Endothelial cell of umbilical vein (primary cell): ENCODE measurements at regions not wholly inside any gene's neighbourhood (a gene's known extent, or its start where the extent isn't known, plus 50 kb on each side); places are given as distances from the start of the nearest gene placed in this dataset.

Experiments used
- BruUV-seq: library from RNA; stranded (reverse); fragments of 400-500 nt; replicated peaks from 2 replicates; lab custom pipeline; 2021; lab: Mats Ljungman, UMichigan
- CTCF ChIA-PET: fragments of 300-600, 350-600 bp; sonication (Branson Sonifier 250); formaldehyde crosslinking; loops from one replicate; lab custom pipeline; 2021; ENCODE audit warnings: antibody characterized with exemption, inconsistent platforms; lab: Charles Lee
- POLR2A ChIA-PET: fragments of 300-600, 350-600 bp; sonication (Branson Sonifier 250); formaldehyde crosslinking; loops from one replicate; lab custom pipeline; 2021; ENCODE audit warnings: antibody characterized with exemption, inconsistent platforms; lab: Charles Lee
- DNase-seq: peaks from one replicate; pipeline ENCODE4 v3.0.0-alpha.2; 2011; ENCODE audit warnings: low read depth, low spot score
- FAIRE-seq: peaks from 2 replicates; lab custom pipeline; 2011; peaks lifted over from hg19 to GRCh38; lab: Jason Lieb, UNC
- H2AFZ ChIP-seq: 2 replicates; pipeline ENCODE4 v1.6.0; 2012; ENCODE audit warnings: low read depth, low read length, control low read depth, inconsistent platforms
- H3K27ac ChIP-seq: 2 replicates; pipeline ENCODE4 v1.5.1; 2011; ENCODE audit warnings: low read depth, mild to moderate bottlenecking, control low read depth, low read length, moderate library complexity; ENCODE audit not compliant: insufficient read depth
- H3K27me3 ChIP-seq, 2 experiments: 2 replicates each; pipeline versions ENCODE4 v1.6.0 to v1.6.1; 2011; ENCODE audit warnings: low read length in 2 of 2, mixed read lengths in 1 of 2; ENCODE audit not compliant: control insufficient read depth in 2 of 2, insufficient read depth in 2 of 2
- H3K36me3 ChIP-seq, 2 experiments: 2 replicates in 1 of 2; 3 replicates in 1 of 2; pipeline ENCODE4 v1.5.1; 2011; ENCODE audit warnings: low read length in 2 of 2, mild to moderate bottlenecking in 1 of 2, moderate library complexity in 1 of 2; ENCODE audit not compliant: control insufficient read depth in 2 of 2, insufficient read depth in 2 of 2; ENCODE audit errors: extremely low read depth in 1 of 2
- H3K4me1 ChIP-seq: 3 replicates; pipeline ENCODE4 v1.5.1; 2011; ENCODE audit warnings: mild to moderate bottlenecking, low read length; ENCODE audit not compliant: control insufficient read depth, insufficient read depth; ENCODE audit errors: extremely low read depth
- H3K4me2 ChIP-seq: 2 replicates; pipeline ENCODE4 v1.6.1; 2011; ENCODE audit warnings: low read length, control low read depth, mixed read lengths; ENCODE audit not compliant: insufficient read depth
- H3K4me3 ChIP-seq, 3 experiments: fragments of 200-600 bp in 1 of 3; sonication (generic), shearing (Covaris generic) in 1 of 3; replicated peaks in 1 of 3; 2 replicates each; pipeline ENCODE4 v1.5.1; 2011 to 2016; ENCODE audit warnings: control low read depth in 3 of 3, low read length in 3 of 3, mild to moderate bottlenecking in 2 of 3, inconsistent platforms in 1 of 3, low read depth in 1 of 3, moderate library complexity in 1 of 3; ENCODE audit not compliant: insufficient read depth in 1 of 3
- H3K79me2 ChIP-seq: 2 replicates; pipeline ENCODE4 v1.6.0; 2012; ENCODE audit warnings: low read length, inconsistent platforms; ENCODE audit not compliant: control insufficient read depth, insufficient read depth
- H3K9ac ChIP-seq: replicated peaks from 2 replicates; pipeline ENCODE3; 2011; ENCODE audit warnings: low read length, control low read depth; ENCODE audit not compliant: insufficient read depth; ENCODE audit errors: extremely low read depth
- H3K9me1 ChIP-seq: replicated peaks from 3 replicates; pipeline ENCODE4 v1.6.0; 2011; ENCODE audit warnings: mild to moderate bottlenecking, low read length; ENCODE audit not compliant: control insufficient read depth, insufficient read depth; ENCODE audit errors: extremely low read depth
- H3K9me3 ChIP-seq: replicated peaks from 2 replicates; pipeline ENCODE4 v1.5.1; 2012; ENCODE audit warnings: low read length, inconsistent platforms; ENCODE audit not compliant: control insufficient read depth, insufficient read depth
- H4K20me1 ChIP-seq: replicated peaks from 2 replicates; pipeline ENCODE3; 2011; ENCODE audit warnings: mild to moderate bottlenecking, low read length; ENCODE audit not compliant: control insufficient read depth, insufficient read depth; ENCODE audit errors: extremely low read depth
- EZH2 ChIP-seq: IDR thresholded peaks from 2 replicates; pipeline ENCODE4 v1.6.1; 2012; ENCODE audit warnings: borderline replicate concordance, low read depth, mild to moderate bottlenecking, moderate library complexity, low read length, inconsistent platforms; ENCODE audit not compliant: severe bottlenecking
- FOS ChIP-seq: IDR thresholded peaks from 2 replicates; pipeline ENCODE4 v1.6.1; 2011; ENCODE audit warnings: mild to moderate bottlenecking, low read length, moderate library complexity, borderline replicate concordance; ENCODE audit not compliant: insufficient read depth
- GATA2 ChIP-seq: IDR thresholded peaks from 2 replicates; pipeline ENCODE4 v1.7.0; 2011; ENCODE audit warnings: low read depth, mild to moderate bottlenecking, moderate library complexity, mixed read lengths, low read length; ENCODE audit not compliant: insufficient read length, insufficient read depth
- JUN ChIP-seq: IDR thresholded peaks from 2 replicates; pipeline ENCODE4 v1.6.1; 2011; ENCODE audit warnings: borderline replicate concordance, low read depth; ENCODE audit not compliant: insufficient read length, insufficient read depth
- MYC ChIP-seq: IDR thresholded peaks from one replicate; pipeline ENCODE4 v1.6.1; 2011; ENCODE audit warnings: mild to moderate bottlenecking, low read depth, low read length
- POLR2A ChIP-seq: IDR thresholded peaks from 2 replicates; pipeline ENCODE4 v1.6.1; 2012; ENCODE audit warnings: low read depth, mild to moderate bottlenecking, control low read depth, low read length
- POLR2AphosphoS5 ChIP-seq: IDR thresholded peaks from 2 replicates; pipeline ENCODE4 v1.6.1; 2012; ENCODE audit warnings: low read depth, mild to moderate bottlenecking, control low read depth, low read length, moderate library complexity; ENCODE audit not compliant: insufficient read depth
- dilution Hi-C: fragments of 300-500 bp; cut with MboI; formaldehyde crosslinking; loops from one replicate; pipeline ENCODE4 v1.15.0; 2019; ENCODE audit warnings: low sequenced_read_pairs; ENCODE audit not compliant: extremely low pct_ligation_motif_present
- intact Hi-C: fragments of 100-400 bp; cut with micrococcal nuclease; formaldehyde crosslinking; loops from one replicate; pipeline ENCODE4 v1.10.0; 2022
- TF ChIP-seq, protein P1 (sequence below), 2 donors: IDR thresholded peaks; 1 replicate in 1 of 2; 2 replicates in 1 of 2; pipeline ENCODE4 v1.5.1; 2011; ENCODE audit warnings: low read length in 2 of 2, mild to moderate bottlenecking in 2 of 2, moderate library complexity in 2 of 2, control low read depth in 1 of 2, inconsistent platforms in 1 of 2, low read depth in 1 of 2; ENCODE audit not compliant: insufficient read depth in 1 of 2; ENCODE audit errors: extremely low read depth in 1 of 2
- TF ChIP-seq, protein P2 (sequence below): IDR thresholded peaks from 2 replicates; pipeline ENCODE4 v1.6.1; 2011; ENCODE audit not compliant: insufficient read depth, insufficient read length

DNA sequence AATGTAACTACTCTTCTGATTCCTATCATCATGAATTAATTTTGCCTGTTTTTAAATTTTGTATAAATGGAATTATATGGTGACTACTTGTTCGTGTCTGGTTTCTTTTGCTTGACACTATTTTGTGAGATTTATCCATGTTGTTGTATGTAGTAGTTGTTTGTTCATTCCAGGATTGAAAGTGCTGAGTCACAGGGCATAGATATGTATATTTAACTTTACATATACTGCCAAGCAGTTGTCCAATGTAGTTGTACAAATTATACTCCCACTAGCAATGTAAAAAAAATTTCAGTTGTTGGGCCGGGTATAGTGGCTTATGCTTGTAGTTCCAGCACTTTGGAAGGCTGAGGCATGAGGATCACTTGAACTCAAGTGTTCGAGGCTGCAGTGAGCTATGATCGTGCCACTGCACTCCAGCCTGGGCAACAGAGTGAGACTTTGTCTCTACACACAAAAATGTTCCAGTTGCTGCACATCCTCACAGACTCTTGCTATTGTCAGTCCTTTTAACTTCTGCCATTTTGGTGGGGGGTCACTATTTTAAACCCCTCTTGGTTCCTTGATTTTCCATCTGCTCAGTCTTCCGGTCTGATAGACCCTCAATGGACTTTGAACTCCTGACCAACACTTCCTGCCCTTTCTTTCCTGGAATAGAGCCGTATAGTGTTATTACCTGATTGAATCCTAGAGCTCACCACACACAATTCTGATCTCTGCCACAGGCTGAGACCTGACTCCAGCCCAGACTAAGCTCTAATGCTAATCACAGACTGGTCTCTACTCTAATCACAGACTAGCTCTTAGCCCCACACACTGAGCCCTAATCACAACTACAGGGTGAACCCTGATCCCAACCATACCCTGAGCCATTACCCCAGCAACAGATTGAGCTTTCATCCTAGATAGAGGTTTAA lies 69.3 kb upstream of the MELK start:
- H3K9ac ChIP-seq = no peak overlapping the region
- H3K27ac ChIP-seq = no peak overlapping the region
- no peaks in the 10 kb centered on the region for H3K4me1 ChIP-seq
- intact Hi-C loops (no loop called here), dilution Hi-C loops (no loop called here)
- H3K27me3 ChIP-seq = peaks cover 3 to 13% of the 10 kb centered on the region in 2 experiments
- no TSS peak for BruUV-seq
- no peak overlapping the region for H2AFZ ChIP-seq
- no peak overlapping the region for H3K4me2 ChIP-seq
- ChIA-PET POLR2A (no interaction called here), CTCF (no interaction called here)
- DNase-seq = no peak
- no peaks in the 10 kb centered on the region for H3K9me1 ChIP-seq
- H3K79me2 ChIP-seq = no peaks in the 10 kb centered on the region
- no peak for FAIRE-seq
- no peaks in the 10 kb centered on the region for H3K36me3 ChIP-seq
- no peaks in the 10 kb centered on the region for H3K9me3 ChIP-seq
- no peak overlapping the region for H3K4me3 ChIP-seq
- TF ChIP-seq JUN = no peak
- no peak for TF ChIP-seq EZH2
- no peaks in the 10 kb centered on the region for H4K20me1 ChIP-seq

DNA sequence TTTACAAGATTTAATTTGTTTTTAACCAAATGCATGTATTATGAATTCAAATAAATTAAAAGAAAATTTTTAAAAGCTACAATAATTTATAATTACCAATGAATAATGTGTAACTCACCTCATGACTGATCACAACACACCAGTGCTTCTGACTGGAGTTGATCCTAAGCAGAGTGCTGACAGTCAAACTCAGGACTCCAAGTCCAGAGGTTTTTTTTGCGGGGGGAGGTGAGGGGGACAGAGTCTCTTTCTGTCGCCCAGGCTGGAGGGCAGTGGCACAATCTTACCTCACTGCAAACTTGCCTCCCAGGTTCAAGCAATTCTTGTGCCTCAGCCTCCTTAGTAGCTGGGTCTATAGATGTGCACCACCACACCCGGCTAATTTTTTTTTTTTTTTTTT lies 71.0 kb upstream of the MELK start:
- BruUV-seq = no TSS peak

More for the DNA sequence above, 71.0 kb upstream of the MELK start:
- H3K36me3 ChIP-seq = no peaks in the 10 kb centered on the region
- dilution Hi-C loops = no loop called here
- no peak overlapping the region for H3K4me3 ChIP-seq
- H3K9ac ChIP-seq = no peak overlapping the region
- peaks cover 0 to 10% of the 10 kb centered on the region in 2 experiments for H3K27me3 ChIP-seq
- intact Hi-C loops = no loop called here
- ChIA-PET CTCF (interaction anchor here (0.9 to 1.4 kb wide), 2 partner anchors 9 to 95 kb away, joined by 3 to 4 read pairs; no protein-coding TSS in a partner anchor), POLR2A (interaction anchor here (0.6 kb wide), 1 partner anchor 120 kb away, joined by 3 read pairs; no protein-coding TSS in a partner anchor)
- H3K4me2 ChIP-seq = no peak overlapping the region
- no peaks in the 10 kb centered on the region for H3K9me3 ChIP-seq
- no peaks in the 10 kb centered on the region for H3K4me1 ChIP-seq
- FAIRE-seq (no peak), DNase-seq (no peak)
- H3K79me2 ChIP-seq = no peaks in the 10 kb centered on the region
- TF ChIP-seq FOS (no peak), MYC (no peak), POLR2AphosphoS5 (no peak), EZH2 (no peak), JUN (no peak), GATA2 (no peak), POLR2A (no peak)
- TF ChIP-seq, protein P1, sequence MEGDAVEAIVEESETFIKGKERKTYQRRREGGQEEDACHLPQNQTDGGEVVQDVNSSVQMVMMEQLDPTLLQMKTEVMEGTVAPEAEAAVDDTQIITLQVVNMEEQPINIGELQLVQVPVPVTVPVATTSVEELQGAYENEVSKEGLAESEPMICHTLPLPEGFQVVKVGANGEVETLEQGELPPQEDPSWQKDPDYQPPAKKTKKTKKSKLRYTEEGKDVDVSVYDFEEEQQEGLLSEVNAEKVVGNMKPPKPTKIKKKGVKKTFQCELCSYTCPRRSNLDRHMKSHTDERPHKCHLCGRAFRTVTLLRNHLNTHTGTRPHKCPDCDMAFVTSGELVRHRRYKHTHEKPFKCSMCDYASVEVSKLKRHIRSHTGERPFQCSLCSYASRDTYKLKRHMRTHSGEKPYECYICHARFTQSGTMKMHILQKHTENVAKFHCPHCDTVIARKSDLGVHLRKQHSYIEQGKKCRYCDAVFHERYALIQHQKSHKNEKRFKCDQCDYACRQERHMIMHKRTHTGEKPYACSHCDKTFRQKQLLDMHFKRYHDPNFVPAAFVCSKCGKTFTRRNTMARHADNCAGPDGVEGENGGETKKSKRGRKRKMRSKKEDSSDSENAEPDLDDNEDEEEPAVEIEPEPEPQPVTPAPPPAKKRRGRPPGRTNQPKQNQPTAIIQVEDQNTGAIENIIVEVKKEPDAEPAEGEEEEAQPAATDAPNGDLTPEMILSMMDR (IDR thresholded peaks at IDR 0.05; ENCODE audit: extremely low read depth in 1 of 2, insufficient read depth in 1 of 2, low read depth in 1 of 2, low read length in 2 of 2) = no peak
- TF ChIP-seq, protein P2, sequence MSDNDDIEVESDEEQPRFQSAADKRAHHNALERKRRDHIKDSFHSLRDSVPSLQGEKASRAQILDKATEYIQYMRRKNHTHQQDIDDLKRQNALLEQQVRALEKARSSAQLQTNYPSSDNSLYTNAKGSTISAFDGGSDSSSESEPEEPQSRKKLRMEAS = no peak
- H4K20me1 ChIP-seq = no peaks in the 10 kb centered on the region
- H2AFZ ChIP-seq = no peak overlapping the region
- no peak overlapping the region for H3K27ac ChIP-seq
- H3K9me1 ChIP-seq = no peaks in the 10 kb centered on the region
